B cell (primary cell): ENCODE measurements at regions not wholly inside any gene's neighbourhood (a gene's known extent, or its start where the extent isn't known, plus 50 kb on each side); places are given as distances from the start of the nearest gene placed in this dataset.

ENCODE experiments used
- EZH2 ChIP-seq: IDR thresholded peaks from 2 replicates; pipeline ENCODE4 v1.6.1; 2012; ENCODE audit warnings: borderline replicate concordance, low read depth, mild to moderate bottlenecking, moderate library complexity, low read length; ENCODE audit not compliant: insufficient read depth, poor library complexity, severe bottlenecking
- TF ChIP-seq, protein P1 (sequence below): fragments of 200-600 bp; IDR thresholded peaks from one replicate; pipeline ENCODE4 v1.8.0; 2022; ENCODE audit warnings: antibody characterized with exemption, mild to moderate bottlenecking

DNA sequence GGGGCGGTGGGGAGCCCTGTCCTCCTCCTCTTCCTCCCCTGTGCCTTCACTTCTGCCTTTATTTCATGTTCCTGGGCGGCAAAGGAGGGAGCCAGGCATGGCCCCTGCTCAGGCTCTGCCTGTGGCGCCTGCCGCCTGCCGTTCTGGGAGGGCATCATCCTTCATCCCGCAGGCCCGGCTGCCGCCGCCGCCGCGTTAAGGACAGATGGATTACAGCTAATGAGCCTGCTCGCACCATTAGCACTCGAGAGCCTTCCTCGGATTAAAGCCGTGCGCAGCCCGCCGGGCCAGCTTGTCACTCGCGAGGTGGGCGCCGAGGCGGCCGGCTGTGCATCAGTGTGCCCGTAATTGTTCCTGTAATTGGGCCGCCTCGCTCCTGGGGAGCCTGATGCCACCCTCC lies 127.7 kb upstream of the GSE1 start:
- TF ChIP-seq, protein P1, sequence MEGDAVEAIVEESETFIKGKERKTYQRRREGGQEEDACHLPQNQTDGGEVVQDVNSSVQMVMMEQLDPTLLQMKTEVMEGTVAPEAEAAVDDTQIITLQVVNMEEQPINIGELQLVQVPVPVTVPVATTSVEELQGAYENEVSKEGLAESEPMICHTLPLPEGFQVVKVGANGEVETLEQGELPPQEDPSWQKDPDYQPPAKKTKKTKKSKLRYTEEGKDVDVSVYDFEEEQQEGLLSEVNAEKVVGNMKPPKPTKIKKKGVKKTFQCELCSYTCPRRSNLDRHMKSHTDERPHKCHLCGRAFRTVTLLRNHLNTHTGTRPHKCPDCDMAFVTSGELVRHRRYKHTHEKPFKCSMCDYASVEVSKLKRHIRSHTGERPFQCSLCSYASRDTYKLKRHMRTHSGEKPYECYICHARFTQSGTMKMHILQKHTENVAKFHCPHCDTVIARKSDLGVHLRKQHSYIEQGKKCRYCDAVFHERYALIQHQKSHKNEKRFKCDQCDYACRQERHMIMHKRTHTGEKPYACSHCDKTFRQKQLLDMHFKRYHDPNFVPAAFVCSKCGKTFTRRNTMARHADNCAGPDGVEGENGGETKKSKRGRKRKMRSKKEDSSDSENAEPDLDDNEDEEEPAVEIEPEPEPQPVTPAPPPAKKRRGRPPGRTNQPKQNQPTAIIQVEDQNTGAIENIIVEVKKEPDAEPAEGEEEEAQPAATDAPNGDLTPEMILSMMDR = no peak
- TF ChIP-seq EZH2 = no peak
